Liver (tissue), 8 donors: ENCODE measurements at regions not wholly inside any gene's neighbourhood (a gene's known extent, or its start where the extent isn't known, plus 50 kb on each side); places are given as distances from the start of the nearest gene placed in this dataset.

Experiments used
- DNase-seq: peaks from one replicate; pipeline ENCODE4 v3.0.0-alpha.2; 2017; ENCODE audit warnings: low spot score
- H3K27ac ChIP-seq, 2 donors: one replicate each; pipeline ENCODE4 v1.7.0; 2013; ENCODE audit warnings: inconsistent platforms in 2 of 2, low read length in 2 of 2, control low read depth in 1 of 2, low read depth in 1 of 2, mild to moderate bottlenecking in 1 of 2
- H3K27me3 ChIP-seq, 4 donors: one replicate each; pipeline versions ENCODE4 v1.6.1 to v1.7.0; 2013; ENCODE audit warnings: low read length in 3 of 4, inconsistent platforms in 1 of 4, mild to moderate bottlenecking in 1 of 4, moderate library complexity in 1 of 4; ENCODE audit not compliant: control insufficient read depth in 4 of 4, insufficient read depth in 4 of 4
- H3K36me3 ChIP-seq, 4 donors: one replicate each; pipeline versions ENCODE4 v1.6.1 to v1.7.0; 2013; ENCODE audit warnings: low read length in 3 of 4, mild to moderate bottlenecking in 3 of 4, low read depth in 1 of 4, moderate library complexity in 1 of 4; ENCODE audit not compliant: control insufficient read depth in 4 of 4, insufficient read depth in 3 of 4
- H3K4me1 ChIP-seq, 4 donors: one replicate each; pipeline versions ENCODE4 v1.6.1 to v1.7.0; 2013; ENCODE audit warnings: low read length in 3 of 4, mild to moderate bottlenecking in 3 of 4, moderate library complexity in 1 of 4; ENCODE audit not compliant: control insufficient read depth in 4 of 4, insufficient read depth in 4 of 4
- H3K4me3 ChIP-seq, 3 donors: one replicate each; pipeline versions ENCODE4 v1.6.1 to v1.7.0; 2013; ENCODE audit warnings: low read length in 3 of 3, control low read depth in 1 of 3, low read depth in 1 of 3, mild to moderate bottlenecking in 1 of 3
- H3K9ac ChIP-seq, 2 donors: one replicate each; pipeline ENCODE4 v1.7.0; 2013; ENCODE audit warnings: low read length in 2 of 2, mild to moderate bottlenecking in 2 of 2, moderate library complexity in 2 of 2, control low read depth in 1 of 2, low read depth in 1 of 2
- H3K9me3 ChIP-seq, 4 donors: one replicate each; pipeline versions ENCODE4 v1.6.1 to v1.7.0; 2013; ENCODE audit warnings: low read length in 3 of 4; ENCODE audit not compliant: control insufficient read depth in 4 of 4
- EGR1 ChIP-seq, 2 donors: IDR thresholded peaks; 2 replicates each; pipeline ENCODE4 v1.6.1; 2016 to 2018; ENCODE audit warnings: antibody characterized with exemption in 2 of 2, low read depth in 2 of 2
- FOXA1 ChIP-seq: IDR thresholded peaks from 2 replicates; pipeline ENCODE4 v1.6.1; 2016; ENCODE audit warnings: antibody characterized with exemption
- FOXA2 ChIP-seq: IDR thresholded peaks from 2 replicates; pipeline ENCODE4 v1.6.1; 2016; ENCODE audit warnings: antibody characterized with exemption
- GABPA ChIP-seq, 2 donors: IDR thresholded peaks in 1 of 2; conservative IDR thresholded peaks in 1 of 2; 2 replicates each; pipeline ENCODE4 v1.6.1; 2016; ENCODE audit warnings: antibody characterized with exemption in 2 of 2, mild to moderate bottlenecking in 1 of 2, moderate library complexity in 1 of 2
- HNF4A ChIP-seq, 2 donors: conservative IDR thresholded peaks; 2 replicates each; pipeline ENCODE4 v1.6.1; 2016; ENCODE audit warnings: antibody characterized with exemption in 2 of 2, mild to moderate bottlenecking in 2 of 2
- HNF4G ChIP-seq: IDR thresholded peaks from 2 replicates; pipeline ENCODE4 v1.6.1; 2016; ENCODE audit warnings: antibody characterized with exemption
- JUND ChIP-seq, 2 donors: IDR thresholded peaks; 2 replicates each; pipeline ENCODE4 v1.6.1; 2016; ENCODE audit warnings: antibody characterized with exemption in 2 of 2
- NR2F2 ChIP-seq: IDR thresholded peaks from 2 replicates; pipeline ENCODE4 v1.6.1; 2016; ENCODE audit warnings: antibody characterized with exemption
- RAD21 ChIP-seq, 2 donors: IDR thresholded peaks; 2 replicates each; pipeline ENCODE4 v1.6.1; 2016; ENCODE audit warnings: antibody characterized with exemption in 2 of 2, mild to moderate bottlenecking in 2 of 2
- RXRA ChIP-seq, 2 donors: IDR thresholded peaks; 2 replicates each; pipeline ENCODE4 v1.6.1; 2017 to 2018; ENCODE audit warnings: antibody characterized with exemption in 2 of 2, mild to moderate bottlenecking in 1 of 2
- SP1 ChIP-seq: IDR thresholded peaks from 2 replicates; pipeline ENCODE4 v1.6.1; 2018; ENCODE audit warnings: antibody characterized with exemption, mild to moderate bottlenecking
- TAF1 ChIP-seq: conservative IDR thresholded peaks from 2 replicates; pipeline ENCODE4 v1.6.1; 2016; ENCODE audit warnings: antibody characterized with exemption, mild to moderate bottlenecking
- YY1 ChIP-seq: IDR thresholded peaks from 2 replicates; pipeline ENCODE4 v1.6.1; 2016; ENCODE audit warnings: antibody characterized with exemption, mild to moderate bottlenecking
- WGBS: extraction: QIAGEN DNeasy Blood & Tissue Kit; methylation state at CpG from one replicate; pipeline ENCODE4 v1.1.7; 2013; 5-methylcytosine and 5-hydroxymethylcytosine counted together
- TF ChIP-seq, protein P1 (sequence below): IDR thresholded peaks from 2 replicates; pipeline ENCODE4 v1.6.1; 2016; ENCODE audit warnings: antibody characterized with exemption, mild to moderate bottlenecking
- TF ChIP-seq, protein P2 (sequence below): fragments of 150-350 bp; IDR thresholded peaks from 2 replicates; pipeline ENCODE4 v1.5.1; 2017; ENCODE audit warnings: improper control_type of control experiment, low read depth, low read length; ENCODE audit not compliant: missing input control
- TF ChIP-seq, protein P3 (sequence below): IDR thresholded peaks from 2 replicates; pipeline ENCODE4 v1.6.1; 2016; ENCODE audit warnings: antibody characterized with exemption
- TF ChIP-seq, protein P4 (sequence below): IDR thresholded peaks from 2 replicates; pipeline ENCODE4 v1.6.1; 2016; ENCODE audit warnings: antibody characterized with exemption
- TF ChIP-seq, protein P5 (sequence below): IDR thresholded peaks from 2 replicates; pipeline ENCODE4 v1.6.1; 2016; ENCODE audit warnings: antibody characterized with exemption
- donor health status: healthy.
- donor health status: healthy.
- donor health status: healthy.
- donor health status: healthy.
- donor health status: healthy.

DNA sequence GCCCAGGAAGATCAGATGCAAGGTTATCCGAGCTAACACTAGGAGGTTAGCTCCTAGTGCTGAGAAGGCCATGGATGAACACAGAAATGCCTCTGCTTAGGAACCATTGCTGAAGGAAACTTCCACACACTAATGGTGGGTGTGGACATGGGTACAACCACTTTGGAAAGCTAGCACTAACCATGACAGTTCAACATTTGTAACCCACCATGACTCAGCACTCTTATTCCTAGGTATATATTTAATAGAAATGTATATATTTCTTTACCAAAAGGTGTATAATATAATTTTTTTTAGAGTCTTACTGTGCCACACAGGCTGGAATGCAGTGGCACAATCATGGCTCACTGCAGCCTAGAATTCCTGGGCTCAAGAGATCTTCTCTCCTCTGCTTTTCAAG is 85.3 kb upstream of the BTBD3 start:
- no peak overlapping the region for H3K9ac ChIP-seq
- H3K27me3 ChIP-seq: no peaks in the 10 kb centered on the region
- no peak for DNase-seq
- H3K36me3 ChIP-seq: no peaks in the 10 kb centered on the region
- H3K27ac ChIP-seq: no peak overlapping the region
- no peaks in the 10 kb centered on the region for H3K4me1 ChIP-seq
- H3K9me3 ChIP-seq: no peaks in the 10 kb centered on the region
- TF ChIP-seq YY1: no peak
- TF ChIP-seq FOXA2: no peak
- TF ChIP-seq SP1: no peak
- TF ChIP-seq, protein P1, sequence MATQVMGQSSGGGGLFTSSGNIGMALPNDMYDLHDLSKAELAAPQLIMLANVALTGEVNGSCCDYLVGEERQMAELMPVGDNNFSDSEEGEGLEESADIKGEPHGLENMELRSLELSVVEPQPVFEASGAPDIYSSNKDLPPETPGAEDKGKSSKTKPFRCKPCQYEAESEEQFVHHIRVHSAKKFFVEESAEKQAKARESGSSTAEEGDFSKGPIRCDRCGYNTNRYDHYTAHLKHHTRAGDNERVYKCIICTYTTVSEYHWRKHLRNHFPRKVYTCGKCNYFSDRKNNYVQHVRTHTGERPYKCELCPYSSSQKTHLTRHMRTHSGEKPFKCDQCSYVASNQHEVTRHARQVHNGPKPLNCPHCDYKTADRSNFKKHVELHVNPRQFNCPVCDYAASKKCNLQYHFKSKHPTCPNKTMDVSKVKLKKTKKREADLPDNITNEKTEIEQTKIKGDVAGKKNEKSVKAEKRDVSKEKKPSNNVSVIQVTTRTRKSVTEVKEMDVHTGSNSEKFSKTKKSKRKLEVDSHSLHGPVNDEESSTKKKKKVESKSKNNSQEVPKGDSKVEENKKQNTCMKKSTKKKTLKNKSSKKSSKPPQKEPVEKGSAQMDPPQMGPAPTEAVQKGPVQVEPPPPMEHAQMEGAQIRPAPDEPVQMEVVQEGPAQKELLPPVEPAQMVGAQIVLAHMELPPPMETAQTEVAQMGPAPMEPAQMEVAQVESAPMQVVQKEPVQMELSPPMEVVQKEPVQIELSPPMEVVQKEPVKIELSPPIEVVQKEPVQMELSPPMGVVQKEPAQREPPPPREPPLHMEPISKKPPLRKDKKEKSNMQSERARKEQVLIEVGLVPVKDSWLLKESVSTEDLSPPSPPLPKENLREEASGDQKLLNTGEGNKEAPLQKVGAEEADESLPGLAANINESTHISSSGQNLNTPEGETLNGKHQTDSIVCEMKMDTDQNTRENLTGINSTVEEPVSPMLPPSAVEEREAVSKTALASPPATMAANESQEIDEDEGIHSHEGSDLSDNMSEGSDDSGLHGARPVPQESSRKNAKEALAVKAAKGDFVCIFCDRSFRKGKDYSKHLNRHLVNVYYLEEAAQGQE: no peak
- no peak for TF ChIP-seq GABPA (IDR thresholded peaks at IDR 0.05 in 1 of 2, conservative IDR thresholded peaks at IDR 0.05 in 1 of 2)
- TF ChIP-seq, protein P2, sequence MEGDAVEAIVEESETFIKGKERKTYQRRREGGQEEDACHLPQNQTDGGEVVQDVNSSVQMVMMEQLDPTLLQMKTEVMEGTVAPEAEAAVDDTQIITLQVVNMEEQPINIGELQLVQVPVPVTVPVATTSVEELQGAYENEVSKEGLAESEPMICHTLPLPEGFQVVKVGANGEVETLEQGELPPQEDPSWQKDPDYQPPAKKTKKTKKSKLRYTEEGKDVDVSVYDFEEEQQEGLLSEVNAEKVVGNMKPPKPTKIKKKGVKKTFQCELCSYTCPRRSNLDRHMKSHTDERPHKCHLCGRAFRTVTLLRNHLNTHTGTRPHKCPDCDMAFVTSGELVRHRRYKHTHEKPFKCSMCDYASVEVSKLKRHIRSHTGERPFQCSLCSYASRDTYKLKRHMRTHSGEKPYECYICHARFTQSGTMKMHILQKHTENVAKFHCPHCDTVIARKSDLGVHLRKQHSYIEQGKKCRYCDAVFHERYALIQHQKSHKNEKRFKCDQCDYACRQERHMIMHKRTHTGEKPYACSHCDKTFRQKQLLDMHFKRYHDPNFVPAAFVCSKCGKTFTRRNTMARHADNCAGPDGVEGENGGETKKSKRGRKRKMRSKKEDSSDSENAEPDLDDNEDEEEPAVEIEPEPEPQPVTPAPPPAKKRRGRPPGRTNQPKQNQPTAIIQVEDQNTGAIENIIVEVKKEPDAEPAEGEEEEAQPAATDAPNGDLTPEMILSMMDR: no peak
- no peak for TF ChIP-seq NR2F2
- no peak for TF ChIP-seq TAF1
- TF ChIP-seq RXRA (IDR thresholded peaks at IDR 0.05): no peak
- no peak for TF ChIP-seq FOXA1
- no peak for TF ChIP-seq RAD21 (IDR thresholded peaks at IDR 0.05)
- TF ChIP-seq JUND (IDR thresholded peaks at IDR 0.05): no peak
- TF ChIP-seq HNF4G: no peak
- TF ChIP-seq, protein P3, sequence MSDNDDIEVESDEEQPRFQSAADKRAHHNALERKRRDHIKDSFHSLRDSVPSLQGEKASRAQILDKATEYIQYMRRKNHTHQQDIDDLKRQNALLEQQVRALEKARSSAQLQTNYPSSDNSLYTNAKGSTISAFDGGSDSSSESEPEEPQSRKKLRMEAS: no peak
- TF ChIP-seq EGR1 (IDR thresholded peaks at IDR 0.05; ENCODE audit: low read depth in 2 of 2): no peak
- TF ChIP-seq, protein P4, sequence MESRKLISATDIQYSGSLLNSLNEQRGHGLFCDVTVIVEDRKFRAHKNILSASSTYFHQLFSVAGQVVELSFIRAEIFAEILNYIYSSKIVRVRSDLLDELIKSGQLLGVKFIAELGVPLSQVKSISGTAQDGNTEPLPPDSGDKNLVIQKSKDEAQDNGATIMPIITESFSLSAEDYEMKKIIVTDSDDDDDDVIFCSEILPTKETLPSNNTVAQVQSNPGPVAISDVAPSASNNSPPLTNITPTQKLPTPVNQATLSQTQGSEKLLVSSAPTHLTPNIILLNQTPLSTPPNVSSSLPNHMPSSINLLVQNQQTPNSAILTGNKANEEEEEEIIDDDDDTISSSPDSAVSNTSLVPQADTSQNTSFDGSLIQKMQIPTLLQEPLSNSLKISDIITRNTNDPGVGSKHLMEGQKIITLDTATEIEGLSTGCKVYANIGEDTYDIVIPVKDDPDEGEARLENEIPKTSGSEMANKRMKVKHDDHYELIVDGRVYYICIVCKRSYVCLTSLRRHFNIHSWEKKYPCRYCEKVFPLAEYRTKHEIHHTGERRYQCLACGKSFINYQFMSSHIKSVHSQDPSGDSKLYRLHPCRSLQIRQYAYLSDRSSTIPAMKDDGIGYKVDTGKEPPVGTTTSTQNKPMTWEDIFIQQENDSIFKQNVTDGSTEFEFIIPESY: no peak
- no peak for TF ChIP-seq HNF4A (conservative IDR thresholded peaks at IDR 0.05)
- TF ChIP-seq, protein P5, sequence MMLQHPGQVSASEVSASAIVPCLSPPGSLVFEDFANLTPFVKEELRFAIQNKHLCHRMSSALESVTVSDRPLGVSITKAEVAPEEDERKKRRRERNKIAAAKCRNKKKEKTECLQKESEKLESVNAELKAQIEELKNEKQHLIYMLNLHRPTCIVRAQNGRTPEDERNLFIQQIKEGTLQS: no peak
- 51% methylated on average over 1 of the region's 1 CpG for WGBS
- no peak overlapping the region for H3K4me3 ChIP-seq
